Ishikawa (cell line): ENCODE measurements at regions not wholly inside any gene's neighbourhood (a gene's known extent, or its start where the extent isn't known, plus 50 kb on each side); places are given as distances from the start of the nearest gene placed in this dataset.

Source experiments
- CEBPB ChIP-seq: IDR thresholded peaks from 2 replicates; pipeline ENCODE4 v1.6.1; 2012
- CREB1 ChIP-seq: IDR thresholded peaks from 2 replicates; pipeline ENCODE4 v1.6.1; 2012; ENCODE audit warnings: low read depth
- EGR1 ChIP-seq: IDR thresholded peaks from 2 replicates; pipeline ENCODE4 v1.6.1; 2012
- EP300 ChIP-seq: IDR thresholded peaks from 2 replicates; pipeline ENCODE4 v1.6.1; 2012; ENCODE audit warnings: borderline replicate concordance
- FOXM1 ChIP-seq: IDR thresholded peaks from 2 replicates; pipeline ENCODE4 v1.6.1; 2012; ENCODE audit warnings: low read depth, borderline replicate concordance
- MAX ChIP-seq: IDR thresholded peaks from 2 replicates; pipeline ENCODE4 v1.6.1; 2012
- NFIC ChIP-seq: IDR thresholded peaks from 2 replicates; pipeline ENCODE4 v1.6.1; 2012
- RAD21 ChIP-seq: IDR thresholded peaks from 2 replicates; pipeline ENCODE4 v1.6.1; 2012; ENCODE audit warnings: low read depth
- REST ChIP-seq: IDR thresholded peaks from 2 replicates; pipeline ENCODE4 v1.6.1; 2012; ENCODE audit warnings: low read depth, mild to moderate bottlenecking
- TAF1 ChIP-seq: IDR thresholded peaks from 2 replicates; pipeline ENCODE4 v1.6.1; 2012; ENCODE audit warnings: low read depth, mild to moderate bottlenecking
- TCF12 ChIP-seq: IDR thresholded peaks from 2 replicates; pipeline ENCODE4 v1.6.1; 2012; ENCODE audit warnings: low read depth
- TEAD4 ChIP-seq: IDR thresholded peaks from 2 replicates; pipeline ENCODE4 v1.6.1; 2012
- USF1 ChIP-seq: IDR thresholded peaks from 2 replicates; pipeline ENCODE4 v1.6.1; 2012
- YY1 ChIP-seq: IDR thresholded peaks from 2 replicates; pipeline ENCODE4 v1.6.1; 2012; ENCODE audit warnings: low read depth
- ZBTB7A ChIP-seq: IDR thresholded peaks from 2 replicates; pipeline ENCODE4 v1.6.1; 2012; ENCODE audit warnings: low read depth

GRCh38 chr16:26524846-26525245 lies 541.9 kb upstream of the C16orf82 start:
- TF ChIP-seq EGR1 (no peak), CREB1 (no peak), ZBTB7A (no peak), CEBPB (no peak), TCF12 (no peak), TAF1 (no peak), YY1 (no peak), EP300 (no peak), MAX (no peak), FOXM1 (no peak), REST (no peak), RAD21 (no peak)

GRCh38 chr16:26525856-26526255 lies 540.9 kb upstream of the C16orf82 start:
- TF ChIP-seq YY1 (no peak), USF1 (no peak), ZBTB7A (no peak), EGR1 (no peak), FOXM1 (no peak), REST (no peak), EP300 (no peak), MAX (no peak), CREB1 (no peak), NFIC (no peak), TAF1 (no peak), RAD21 (no peak), TEAD4 (no peak), TCF12 (no peak)

- TF ChIP-seq TCF12 (no peak), REST (no peak), TAF1 (no peak), MAX (no peak), CREB1 (no peak), CEBPB (no peak), ZBTB7A (no peak), RAD21 (no peak), NFIC (no peak), EP300 (no peak), FOXM1 (no peak), EGR1 (no peak), YY1 (no peak), USF1 (no peak), TEAD4 (no peak)
Measured at GRCh38 chr16:26526633-26527032, 540.1 kb upstream of the C16orf82 start.

GRCh38 chr16:26530584-26531289 lies 536.0 kb upstream of the C16orf82 start:
- TF ChIP-seq RAD21 (no peak), CREB1 (no peak), NFIC (no peak), REST (no peak), YY1 (no peak), MAX (no peak), ZBTB7A (no peak)
